ENCODE measurements at regions not wholly inside any gene's neighbourhood (a gene's known extent, or its start where the extent isn't known, plus 50 kb on each side); places are given as distances from the start of the nearest gene placed in this dataset.

DNA sequence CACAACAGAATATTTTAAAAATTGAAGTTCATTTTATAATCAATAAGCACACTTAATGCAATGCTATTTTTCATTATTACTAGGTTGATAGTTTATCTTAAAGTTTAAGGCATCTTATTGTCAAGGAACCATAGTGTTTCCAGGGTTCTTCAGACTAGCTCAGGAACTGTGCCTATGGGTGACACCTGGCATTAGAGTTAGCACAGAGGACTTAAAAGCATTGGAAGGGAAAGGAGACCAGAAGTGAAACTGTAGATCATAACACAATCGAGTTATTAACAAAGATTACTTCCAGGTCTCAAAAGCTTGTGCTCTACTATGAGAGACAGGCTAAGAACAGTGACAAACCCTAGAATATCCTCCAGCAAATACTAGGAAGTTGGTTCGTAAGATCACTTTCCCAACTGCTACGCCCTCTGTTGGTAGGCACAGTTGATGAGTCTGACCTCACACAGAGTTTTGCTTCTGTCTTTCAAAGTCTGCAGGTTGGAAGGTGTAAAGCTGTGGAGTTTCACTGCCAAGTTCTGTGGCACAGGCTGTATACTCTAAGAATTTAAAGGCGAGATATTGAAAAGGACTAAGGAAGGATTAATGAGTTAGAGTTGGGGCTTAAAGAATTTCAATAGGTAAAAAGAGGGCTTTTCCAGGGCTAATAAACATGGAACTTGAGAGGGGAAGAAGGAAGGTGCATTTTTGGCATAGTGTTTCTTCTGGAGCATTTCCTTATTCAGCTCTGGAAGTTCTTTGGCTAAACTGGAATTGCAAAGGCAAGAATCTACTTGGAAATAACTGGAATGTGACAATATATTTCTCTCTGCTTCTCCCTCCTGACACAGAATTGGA is 531.3 kb upstream of the JAG1 start:
- TF ChIP-seq, protein P1, sequence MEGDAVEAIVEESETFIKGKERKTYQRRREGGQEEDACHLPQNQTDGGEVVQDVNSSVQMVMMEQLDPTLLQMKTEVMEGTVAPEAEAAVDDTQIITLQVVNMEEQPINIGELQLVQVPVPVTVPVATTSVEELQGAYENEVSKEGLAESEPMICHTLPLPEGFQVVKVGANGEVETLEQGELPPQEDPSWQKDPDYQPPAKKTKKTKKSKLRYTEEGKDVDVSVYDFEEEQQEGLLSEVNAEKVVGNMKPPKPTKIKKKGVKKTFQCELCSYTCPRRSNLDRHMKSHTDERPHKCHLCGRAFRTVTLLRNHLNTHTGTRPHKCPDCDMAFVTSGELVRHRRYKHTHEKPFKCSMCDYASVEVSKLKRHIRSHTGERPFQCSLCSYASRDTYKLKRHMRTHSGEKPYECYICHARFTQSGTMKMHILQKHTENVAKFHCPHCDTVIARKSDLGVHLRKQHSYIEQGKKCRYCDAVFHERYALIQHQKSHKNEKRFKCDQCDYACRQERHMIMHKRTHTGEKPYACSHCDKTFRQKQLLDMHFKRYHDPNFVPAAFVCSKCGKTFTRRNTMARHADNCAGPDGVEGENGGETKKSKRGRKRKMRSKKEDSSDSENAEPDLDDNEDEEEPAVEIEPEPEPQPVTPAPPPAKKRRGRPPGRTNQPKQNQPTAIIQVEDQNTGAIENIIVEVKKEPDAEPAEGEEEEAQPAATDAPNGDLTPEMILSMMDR (IDR thresholded peaks at IDR 0.05), result peak; percentile 19 to 65 (median 59)
- TF ChIP-seq POLR2AphosphoS5 (IDR thresholded peaks at IDR 0.05) (no peak), POLR2A (IDR thresholded peaks at IDR 0.05) (no peak), EP300 (IDR thresholded peaks at IDR 0.05) (no peak)
